ENCODE measurements at regions not wholly inside any gene's neighbourhood (a gene's known extent, or its start where the extent isn't known, plus 50 kb on each side); places are given as distances from the start of the nearest gene placed in this dataset.
"Not testable (repeated sequence)": the region's sequence is repeated elsewhere in the genome, so short reads cannot be mapped to it uniquely, and the experiment has no call there.

DNA sequence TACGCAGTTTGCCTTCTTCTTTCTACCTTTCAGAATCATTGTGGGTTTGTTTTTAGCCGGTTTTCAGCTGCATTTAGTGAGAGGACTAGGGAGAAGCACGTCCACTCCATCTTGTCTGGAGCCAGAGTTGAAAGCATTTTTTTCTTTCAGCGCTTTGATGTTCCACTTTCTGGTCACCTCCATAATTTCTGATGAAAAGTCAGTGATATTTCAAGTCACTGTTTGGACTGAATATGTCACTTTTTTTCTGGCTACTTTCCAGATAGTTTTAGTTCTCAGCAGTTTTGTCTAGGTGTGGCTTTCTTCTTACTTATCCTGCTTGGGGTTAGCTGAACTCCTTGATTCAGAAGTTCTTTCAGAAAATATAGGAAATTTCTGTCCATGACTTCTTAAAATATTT is 123.9 kb upstream of the IER5L start:
- Histone ChIP-seq H3K4me1 (ENCODE audit: control insufficient read depth in 2 of 2, insufficient read depth in 2 of 2, low read length in 2 of 2) (no peaks in the 10 kb centered on the region), H3K36me3 (ENCODE audit: control insufficient read depth in 2 of 2, insufficient read depth in 2 of 2, low read length in 2 of 2) (no peaks in the 10 kb centered on the region), H3K27me3 (ENCODE audit: control insufficient read depth in 2 of 2, insufficient read depth in 2 of 2, low read length in 2 of 2) (no peaks in the 10 kb centered on the region), H3K9me3 (ENCODE audit: control insufficient read depth in 2 of 2, low read length in 2 of 2) (peaks cover 0 to 2% of the 10 kb centered on the region in 2 donors), H3K9ac (ENCODE audit: low read depth in 1 of 2, low read length in 2 of 2) (no peak overlapping the region), H3K27ac (ENCODE audit: low read depth in 2 of 2, low read length in 2 of 2) (no peak overlapping the region), H3K4me3 (ENCODE audit: low read length in 2 of 2) (no peak overlapping the region)

DNA sequence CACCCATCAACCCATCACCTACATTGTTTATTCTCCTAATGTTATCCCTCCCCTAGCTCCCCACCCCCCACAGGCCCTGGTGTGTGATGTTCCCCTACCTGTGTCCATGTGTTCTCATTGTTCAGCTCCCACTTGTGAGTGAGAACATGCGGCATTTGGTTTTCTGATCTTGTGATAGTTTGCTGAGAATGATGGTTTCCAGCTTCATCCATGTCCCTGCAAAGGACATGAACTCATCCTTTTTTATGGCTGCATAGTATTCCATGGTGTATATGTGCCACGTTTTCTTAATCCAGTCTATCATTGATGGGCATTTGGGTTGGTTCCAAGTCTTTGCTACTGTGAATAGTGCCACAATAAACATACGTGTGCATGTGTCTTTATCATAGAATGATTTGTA is 118.1 kb upstream of the IER5L start:
- not testable (repeated sequence) for H3K27me3 ChIP-seq (ENCODE audit: control insufficient read depth in 2 of 2, insufficient read depth in 2 of 2, low read length in 2 of 2); H3K4me3 ChIP-seq (ENCODE audit: low read length in 2 of 2); H3K27ac ChIP-seq (ENCODE audit: low read depth in 2 of 2, low read length in 2 of 2); H3K36me3 ChIP-seq (ENCODE audit: control insufficient read depth in 2 of 2, insufficient read depth in 2 of 2, low read length in 2 of 2); H3K9ac ChIP-seq (ENCODE audit: low read depth in 1 of 2, low read length in 2 of 2); H3K9me3 ChIP-seq (ENCODE audit: control insufficient read depth in 2 of 2, low read length in 2 of 2); H3K4me1 ChIP-seq (ENCODE audit: control insufficient read depth in 2 of 2, insufficient read depth in 2 of 2, low read length in 2 of 2)

DNA sequence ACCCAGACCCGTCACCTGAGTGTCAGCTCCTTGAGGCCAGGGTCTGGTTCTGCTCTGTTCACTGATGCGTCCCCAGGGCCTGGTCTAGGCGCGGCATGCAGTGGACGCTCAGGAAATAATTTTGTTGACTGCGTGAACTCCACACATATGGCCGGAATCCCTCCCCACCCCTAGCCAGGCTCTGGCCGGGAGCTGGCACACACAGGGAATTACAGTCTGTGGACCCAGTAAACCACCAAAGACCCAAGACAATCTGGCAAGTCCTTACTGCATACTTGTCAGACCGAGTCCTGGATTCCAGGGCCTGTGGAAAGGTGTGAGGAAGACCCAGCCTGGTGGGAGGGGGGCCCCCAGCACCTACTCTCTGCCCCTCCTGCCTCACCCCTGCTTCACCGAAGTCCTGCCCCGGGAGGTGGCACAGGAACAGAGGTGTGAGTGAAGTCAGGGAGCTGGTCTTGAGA is 113.0 kb upstream of the IER5L start:
- H3K4me3 ChIP-seq (ENCODE audit: low read length in 2 of 2), result no peak overlapping the region
- no peaks in the 10 kb centered on the region for H3K9me3 ChIP-seq (ENCODE audit: control insufficient read depth in 2 of 2, low read length in 2 of 2)
- no peak overlapping the region for H3K9ac ChIP-seq (ENCODE audit: low read depth in 1 of 2, low read length in 2 of 2)
- H3K27ac ChIP-seq (ENCODE audit: low read depth in 2 of 2, low read length in 2 of 2), result no peak overlapping the region
- H3K4me1 ChIP-seq (ENCODE audit: control insufficient read depth in 2 of 2, insufficient read depth in 2 of 2, low read length in 2 of 2), result no peaks in the 10 kb centered on the region
- H3K27me3 ChIP-seq (ENCODE audit: control insufficient read depth in 2 of 2, insufficient read depth in 2 of 2, low read length in 2 of 2), result no peaks in the 10 kb centered on the region
- no peaks in the 10 kb centered on the region for H3K36me3 ChIP-seq (ENCODE audit: control insufficient read depth in 2 of 2, insufficient read depth in 2 of 2, low read length in 2 of 2)

DNA sequence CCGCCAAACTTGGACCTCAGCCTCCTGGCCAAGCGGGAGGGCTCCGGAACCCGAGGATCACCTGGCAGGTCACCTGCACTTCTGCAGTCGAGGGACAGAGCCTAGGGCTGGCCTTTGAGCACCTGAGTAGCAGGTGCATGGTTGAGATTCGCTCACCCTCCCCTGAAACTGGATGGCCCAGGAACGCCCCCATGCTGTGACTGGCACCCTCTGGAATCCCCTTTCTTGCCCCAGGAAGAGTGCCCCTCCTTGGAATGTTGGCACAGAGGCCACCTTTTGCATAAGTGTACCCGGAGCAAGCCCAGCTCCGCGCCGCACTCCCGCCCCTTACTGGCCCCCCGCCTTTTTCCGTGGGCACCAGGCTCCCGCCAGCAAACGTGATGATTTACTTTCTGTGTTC is 112.5 kb upstream of the IER5L start:
- H3K4me3 ChIP-seq (ENCODE audit: low read length in 2 of 2), result no peak overlapping the region
- H3K27me3 ChIP-seq (ENCODE audit: control insufficient read depth in 2 of 2, insufficient read depth in 2 of 2, low read length in 2 of 2), result no peaks in the 10 kb centered on the region

DNA sequence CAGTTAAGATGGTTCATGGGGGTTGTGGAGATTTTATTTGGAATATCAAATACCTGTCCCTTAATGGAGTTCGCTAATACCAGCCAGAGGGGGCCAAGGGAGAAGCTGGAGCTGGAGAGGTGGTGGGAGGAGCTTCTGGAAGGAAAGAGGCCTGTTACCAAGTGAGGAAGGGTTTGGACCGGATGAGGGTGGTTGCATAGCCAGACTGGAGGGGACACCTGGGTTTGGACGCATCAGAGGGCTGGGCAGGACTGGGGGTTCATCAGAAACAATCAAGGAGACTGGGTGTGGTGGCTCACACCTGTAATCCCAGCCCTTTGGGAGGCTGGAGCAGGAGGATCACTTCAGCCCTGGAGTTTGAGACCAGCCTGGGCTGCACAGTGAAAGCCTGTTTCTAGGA is 111.8 kb upstream of the IER5L start:
- Histone ChIP-seq H3K27ac (ENCODE audit: low read depth in 2 of 2, low read length in 2 of 2) (no peak overlapping the region), H3K9ac (ENCODE audit: low read depth in 1 of 2, low read length in 2 of 2) (no peak overlapping the region), H3K27me3 (ENCODE audit: control insufficient read depth in 2 of 2, insufficient read depth in 2 of 2, low read length in 2 of 2) (no peaks in the 10 kb centered on the region), H3K9me3 (ENCODE audit: control insufficient read depth in 2 of 2, low read length in 2 of 2) (no peaks in the 10 kb centered on the region), H3K4me3 (ENCODE audit: low read length in 2 of 2) (no peak overlapping the region), H3K4me1 (ENCODE audit: control insufficient read depth in 2 of 2, insufficient read depth in 2 of 2, low read length in 2 of 2) (no peaks in the 10 kb centered on the region), H3K36me3 (ENCODE audit: control insufficient read depth in 2 of 2, insufficient read depth in 2 of 2, low read length in 2 of 2) (no peaks in the 10 kb centered on the region)

More for the DNA sequence above, 112.5 kb upstream of the IER5L start:
- Histone ChIP-seq H3K27ac (ENCODE audit: low read depth in 2 of 2, low read length in 2 of 2) (no peak overlapping the region), H3K4me1 (ENCODE audit: control insufficient read depth in 2 of 2, insufficient read depth in 2 of 2, low read length in 2 of 2) (no peaks in the 10 kb centered on the region), H3K9me3 (ENCODE audit: control insufficient read depth in 2 of 2, low read length in 2 of 2) (no peaks in the 10 kb centered on the region), H3K36me3 (ENCODE audit: control insufficient read depth in 2 of 2, insufficient read depth in 2 of 2, low read length in 2 of 2) (no peaks in the 10 kb centered on the region), H3K9ac (ENCODE audit: low read depth in 1 of 2, low read length in 2 of 2) (no peak overlapping the region)

DNA sequence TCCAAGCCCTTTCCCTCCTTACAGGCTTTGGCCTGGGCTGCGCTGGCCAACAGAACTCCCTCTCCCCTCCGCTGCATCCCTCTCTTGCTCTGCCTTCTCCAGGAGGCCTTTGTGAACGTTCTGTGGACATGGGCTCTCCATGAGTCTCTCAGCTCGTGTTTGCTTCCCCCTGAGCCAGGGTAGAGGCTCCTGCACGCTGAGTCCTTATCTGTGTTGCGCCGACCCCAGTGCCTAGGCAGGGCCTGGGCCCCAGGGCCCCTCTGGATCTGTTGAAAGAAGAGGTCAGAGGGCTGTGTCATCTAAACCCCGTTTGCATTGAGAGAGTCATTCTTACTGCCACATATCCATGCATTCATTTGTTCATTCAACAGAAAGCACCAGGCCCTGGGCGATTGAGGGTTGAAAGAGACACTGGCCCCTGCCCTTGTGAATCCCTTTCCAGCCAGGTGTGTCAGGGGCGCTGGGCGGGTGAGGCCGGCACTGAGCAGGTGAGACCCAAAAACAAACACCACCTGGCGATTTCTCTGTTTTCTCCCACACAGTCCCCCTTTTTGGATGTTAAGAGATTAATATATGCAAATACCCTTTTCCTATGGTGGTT is 111.2 kb upstream of the IER5L start:
- no peak overlapping the region for H3K9ac ChIP-seq (ENCODE audit: low read depth in 1 of 2, low read length in 2 of 2)
- H3K4me1 ChIP-seq (ENCODE audit: control insufficient read depth in 2 of 2, insufficient read depth in 2 of 2, low read length in 2 of 2), result no peaks in the 10 kb centered on the region
- H3K27ac ChIP-seq (ENCODE audit: low read depth in 2 of 2, low read length in 2 of 2), result no peak overlapping the region
- no peaks in the 10 kb centered on the region for H3K36me3 ChIP-seq (ENCODE audit: control insufficient read depth in 2 of 2, insufficient read depth in 2 of 2, low read length in 2 of 2)
- H3K27me3 ChIP-seq (ENCODE audit: control insufficient read depth in 2 of 2, insufficient read depth in 2 of 2, low read length in 2 of 2), result no peaks in the 10 kb centered on the region
- no peaks in the 10 kb centered on the region for H3K9me3 ChIP-seq (ENCODE audit: control insufficient read depth in 2 of 2, low read length in 2 of 2)
- no peak overlapping the region for H3K4me3 ChIP-seq (ENCODE audit: low read length in 2 of 2)

DNA sequence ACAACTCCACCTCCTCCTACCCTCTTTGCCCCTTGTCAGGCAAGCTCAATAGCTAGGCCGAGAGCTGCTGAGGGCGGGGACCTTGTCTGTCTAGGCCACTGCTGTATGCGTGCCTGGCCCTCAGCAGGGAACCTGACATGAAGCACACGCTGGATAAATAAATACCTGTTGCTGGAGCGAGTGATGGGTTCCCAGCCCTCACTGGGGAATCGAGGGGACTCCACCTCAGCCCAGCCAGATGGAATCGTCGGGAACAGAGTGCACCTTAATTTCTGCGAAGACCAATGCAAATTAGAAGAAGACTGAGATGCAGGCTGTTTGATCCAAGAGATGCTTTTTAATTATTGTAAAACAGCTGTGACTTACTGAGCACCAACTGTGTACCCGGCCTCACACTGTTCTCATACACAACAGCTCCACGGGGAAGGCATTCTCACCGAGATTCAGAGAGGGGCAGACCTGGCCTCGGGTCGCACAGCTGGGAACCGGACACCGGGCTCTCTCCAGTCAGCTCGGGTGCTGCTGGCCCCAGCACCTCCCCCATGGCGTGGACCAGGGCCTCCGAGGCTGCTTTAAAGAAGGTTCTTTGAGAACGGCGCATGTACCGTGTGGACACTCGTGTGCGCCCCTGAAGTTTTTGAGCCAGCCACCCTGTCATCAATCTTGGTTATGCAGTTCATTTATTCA is 109.7 kb upstream of the IER5L start:
- Histone ChIP-seq H3K4me1 (ENCODE audit: control insufficient read depth in 2 of 2, insufficient read depth in 2 of 2, low read length in 2 of 2) (no peaks in the 10 kb centered on the region), H3K36me3 (ENCODE audit: control insufficient read depth in 2 of 2, insufficient read depth in 2 of 2, low read length in 2 of 2) (no peaks in the 10 kb centered on the region), H3K9me3 (ENCODE audit: control insufficient read depth in 2 of 2, low read length in 2 of 2) (no peaks in the 10 kb centered on the region), H3K4me3 (ENCODE audit: low read length in 2 of 2) (no peak overlapping the region), H3K27me3 (ENCODE audit: control insufficient read depth in 2 of 2, insufficient read depth in 2 of 2, low read length in 2 of 2) (no peaks in the 10 kb centered on the region), H3K9ac (ENCODE audit: low read depth in 1 of 2, low read length in 2 of 2) (no peak overlapping the region), H3K27ac (ENCODE audit: low read depth in 2 of 2, low read length in 2 of 2) (no peak overlapping the region)

DNA sequence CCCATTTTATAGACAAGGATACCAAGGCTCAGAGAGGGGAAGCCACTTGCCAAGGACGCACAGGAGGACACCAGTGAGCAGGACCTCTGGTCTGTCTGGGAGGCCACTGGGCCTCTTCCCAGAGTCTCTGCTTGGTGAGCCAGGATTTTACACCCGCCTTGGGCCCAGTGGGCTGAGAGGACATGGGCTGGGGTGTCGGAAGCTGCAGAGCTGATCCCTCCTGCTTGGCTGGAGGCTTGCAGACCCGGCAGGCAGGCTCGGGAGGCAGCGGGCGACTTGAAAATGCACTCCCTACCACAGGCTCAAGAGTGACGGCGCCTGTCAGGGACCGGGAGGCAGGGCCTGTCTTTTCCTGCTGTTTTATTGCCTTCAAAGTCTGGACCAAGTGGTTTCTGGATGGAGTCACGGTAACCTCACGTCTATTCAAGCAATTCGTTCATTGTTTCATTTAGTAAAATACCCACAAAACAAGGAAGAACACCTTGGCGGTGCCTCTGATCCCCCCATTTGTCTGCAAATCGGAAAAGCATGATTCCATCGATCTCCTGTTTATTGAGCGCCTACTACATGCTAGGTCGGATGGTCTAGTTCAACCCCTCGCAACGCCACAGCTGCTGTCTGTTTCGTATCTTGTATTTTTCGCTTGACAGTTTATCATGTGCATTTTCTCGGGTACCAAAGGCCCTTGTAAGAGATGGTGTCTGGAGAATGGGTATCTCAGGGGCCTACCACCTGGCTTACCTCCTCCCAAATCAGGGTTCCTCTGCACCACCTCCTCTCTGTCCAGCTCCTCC is 108.1 kb upstream of the IER5L start:
- H3K9me3 ChIP-seq (ENCODE audit: control insufficient read depth in 2 of 2, low read length in 2 of 2), result no peaks in the 10 kb centered on the region
- no peak overlapping the region for H3K9ac ChIP-seq (ENCODE audit: low read depth in 1 of 2, low read length in 2 of 2)
- no peak overlapping the region for H3K4me3 ChIP-seq (ENCODE audit: low read length in 2 of 2)
- no peaks in the 10 kb centered on the region for H3K27me3 ChIP-seq (ENCODE audit: control insufficient read depth in 2 of 2, insufficient read depth in 2 of 2, low read length in 2 of 2)
- no peak overlapping the region for H3K27ac ChIP-seq (ENCODE audit: low read depth in 2 of 2, low read length in 2 of 2)
- H3K36me3 ChIP-seq (ENCODE audit: control insufficient read depth in 2 of 2, insufficient read depth in 2 of 2, low read length in 2 of 2), result no peaks in the 10 kb centered on the region
- H3K4me1 ChIP-seq (ENCODE audit: control insufficient read depth in 2 of 2, insufficient read depth in 2 of 2, low read length in 2 of 2), result no peaks in the 10 kb centered on the region

DNA sequence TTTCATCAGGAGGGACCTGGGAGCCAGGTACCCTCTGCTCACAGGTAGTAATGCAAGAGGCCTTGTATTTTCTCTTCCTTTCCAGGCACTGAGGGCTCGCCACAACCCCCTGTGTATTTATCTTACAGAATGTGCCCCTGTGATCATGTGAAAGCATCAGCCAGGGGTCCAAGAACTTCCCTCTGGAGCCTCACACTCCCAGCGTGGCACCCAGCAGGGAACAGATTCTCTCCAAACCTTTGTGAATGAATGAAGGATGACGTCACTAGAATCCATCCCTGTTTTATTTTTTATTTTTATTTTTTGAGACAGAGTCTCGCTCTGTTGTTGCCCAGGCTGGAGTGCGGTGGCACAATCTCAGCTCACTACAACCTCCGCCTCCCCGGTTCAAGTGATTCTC is 107.3 kb upstream of the IER5L start:
- Histone ChIP-seq H3K4me3 (ENCODE audit: low read length in 2 of 2) (no peak overlapping the region), H3K27me3 (ENCODE audit: control insufficient read depth in 2 of 2, insufficient read depth in 2 of 2, low read length in 2 of 2) (no peaks in the 10 kb centered on the region)

DNA sequence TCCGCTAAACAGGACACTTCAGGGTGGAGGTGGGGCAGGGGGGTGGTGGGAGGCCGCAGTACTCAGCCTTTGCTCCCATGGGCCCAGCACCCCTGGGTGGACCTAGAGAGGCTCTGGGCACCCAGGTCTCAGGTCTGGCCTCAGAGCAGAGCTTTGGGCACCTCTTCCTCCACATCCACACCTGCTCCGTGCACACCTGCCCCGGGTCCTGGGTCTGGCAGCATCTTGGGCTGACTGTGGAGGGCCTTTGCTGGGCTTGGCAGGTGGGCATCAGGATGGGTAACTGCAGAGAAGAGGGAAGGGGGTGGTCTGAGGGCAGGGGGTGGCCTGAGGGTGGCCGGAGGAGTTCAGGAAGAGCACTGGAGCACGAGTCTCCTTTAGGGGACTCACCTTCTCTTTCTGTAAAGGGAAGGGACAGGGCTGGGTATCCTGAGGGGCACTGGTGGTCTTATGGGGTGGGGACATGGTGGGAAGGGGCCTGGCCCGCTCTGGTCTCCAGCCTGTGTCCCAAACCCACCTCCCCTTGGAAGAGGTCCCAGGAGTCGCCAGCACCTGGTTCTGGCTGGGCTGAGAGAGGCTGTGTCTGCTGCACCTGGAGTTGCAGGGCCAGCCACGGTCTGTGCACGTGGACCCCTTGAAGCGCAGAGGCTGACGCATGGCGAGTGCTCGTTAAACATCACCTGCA is 106.7 kb upstream of the IER5L start:
- Histone ChIP-seq H3K4me1 (ENCODE audit: control insufficient read depth in 2 of 2, insufficient read depth in 2 of 2, low read length in 2 of 2) (no peaks in the 10 kb centered on the region), H3K4me3 (ENCODE audit: low read length in 2 of 2) (no peak overlapping the region), H3K9ac (ENCODE audit: low read depth in 1 of 2, low read length in 2 of 2) (no peak overlapping the region), H3K27me3 (ENCODE audit: control insufficient read depth in 2 of 2, insufficient read depth in 2 of 2, low read length in 2 of 2) (no peaks in the 10 kb centered on the region), H3K27ac (ENCODE audit: low read depth in 2 of 2, low read length in 2 of 2) (no peak overlapping the region), H3K9me3 (ENCODE audit: control insufficient read depth in 2 of 2, low read length in 2 of 2) (no peaks in the 10 kb centered on the region), H3K36me3 (ENCODE audit: control insufficient read depth in 2 of 2, insufficient read depth in 2 of 2, low read length in 2 of 2) (no peaks in the 10 kb centered on the region)

More for the DNA sequence above, 107.3 kb upstream of the IER5L start:
- Histone ChIP-seq H3K4me1 (ENCODE audit: control insufficient read depth in 2 of 2, insufficient read depth in 2 of 2, low read length in 2 of 2) (no peaks in the 10 kb centered on the region), H3K27ac (ENCODE audit: low read depth in 2 of 2, low read length in 2 of 2) (no peak overlapping the region), H3K9ac (ENCODE audit: low read depth in 1 of 2, low read length in 2 of 2) (no peak overlapping the region), H3K36me3 (ENCODE audit: control insufficient read depth in 2 of 2, insufficient read depth in 2 of 2, low read length in 2 of 2) (no peaks in the 10 kb centered on the region), H3K9me3 (ENCODE audit: control insufficient read depth in 2 of 2, low read length in 2 of 2) (no peaks in the 10 kb centered on the region)
